ENCODE measurements at regions not wholly inside any gene's neighbourhood (a gene's known extent, or its start where the extent isn't known, plus 50 kb on each side); places are given as distances from the start of the nearest gene placed in this dataset.

DNA sequence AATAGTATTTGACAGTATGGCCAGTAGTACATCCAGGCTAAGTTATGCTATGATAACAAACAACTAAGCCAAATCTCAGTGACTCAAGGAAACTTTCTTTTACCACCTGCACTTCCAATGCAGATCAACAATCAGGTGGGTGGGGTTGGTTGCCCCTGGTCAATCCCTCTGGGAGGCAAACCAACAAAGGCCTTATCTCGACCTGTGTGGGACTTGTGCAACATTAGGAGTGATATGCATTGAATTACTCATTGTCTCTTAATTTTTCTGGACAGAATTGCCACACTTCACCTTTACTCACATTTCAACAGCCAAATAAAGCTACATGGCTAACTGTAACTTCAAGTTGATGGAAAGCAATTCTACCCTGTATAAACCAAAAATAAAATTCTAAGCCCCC, 1049.3 kb upstream of the CDH2 start:
- no peaks in the 10 kb centered on the region for H3K36me3 ChIP-seq
- no peak for DNase-seq (ENCODE audit: low read depth in 1 of 2, low spot score in 2 of 2)
- no peaks in the 10 kb centered on the region for H3K27me3 ChIP-seq (replicated peaks)
- H3K4me1 ChIP-seq (replicated peaks), result no peaks in the 10 kb centered on the region
- H3K9me3 ChIP-seq (replicated peaks), result no peaks in the 10 kb centered on the region
- no peak overlapping the region for H3K4me3 ChIP-seq
- no peak overlapping the region for H3K27ac ChIP-seq

DNA sequence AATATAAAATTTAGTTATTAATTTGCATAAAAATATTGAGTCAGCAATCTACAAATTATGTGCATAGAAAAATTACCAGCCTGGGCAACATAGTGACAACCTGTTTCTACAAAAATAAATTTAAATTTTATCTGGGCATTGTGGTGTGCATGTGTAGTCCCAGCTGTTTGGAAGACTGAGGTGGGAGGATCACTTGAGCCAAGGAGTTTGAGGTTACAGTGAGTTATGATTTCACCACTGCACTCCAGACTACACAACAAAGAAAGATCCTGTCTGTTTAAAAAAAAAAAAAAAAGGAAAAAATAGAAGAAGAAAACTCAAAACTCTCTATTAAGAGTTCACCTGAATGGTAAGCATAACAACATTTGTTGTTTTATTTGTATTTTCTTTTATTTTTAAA, 1048.4 kb upstream of the CDH2 start:
- no peak for DNase-seq (ENCODE audit: low read depth in 1 of 2, low spot score in 2 of 2)
- H3K27me3 ChIP-seq (replicated peaks), result no peaks in the 10 kb centered on the region
- no peaks in the 10 kb centered on the region for H3K4me1 ChIP-seq (replicated peaks)
- no peaks in the 10 kb centered on the region for H3K9me3 ChIP-seq (replicated peaks)
- no peak overlapping the region for H3K27ac ChIP-seq
- no peaks in the 10 kb centered on the region for H3K36me3 ChIP-seq
- no peak overlapping the region for H3K4me3 ChIP-seq

DNA sequence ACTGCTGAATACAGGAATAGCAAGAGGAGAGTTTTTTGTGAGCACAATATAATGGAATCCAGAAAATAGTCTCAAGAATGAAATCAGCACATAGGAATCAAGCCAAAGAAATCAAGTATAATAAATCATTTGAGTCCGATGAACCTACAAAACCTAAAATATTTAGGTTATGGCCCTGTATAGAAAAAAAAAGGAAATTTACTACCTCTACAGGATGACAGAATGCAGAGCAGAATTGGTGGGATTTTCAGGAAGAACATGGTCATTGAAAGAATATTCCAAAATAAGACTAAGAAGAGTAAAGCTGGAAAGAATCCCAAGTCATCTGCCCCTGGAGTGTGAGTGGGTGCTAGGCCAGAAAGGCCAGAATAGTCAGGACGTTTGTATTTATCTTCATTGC, 1041.2 kb upstream of the CDH2 start:
- H3K4me3 ChIP-seq, result no peak overlapping the region
- H3K27ac ChIP-seq, result no peak overlapping the region
- no peaks in the 10 kb centered on the region for H3K36me3 ChIP-seq
- no peak for DNase-seq (ENCODE audit: low read depth in 1 of 2, low spot score in 2 of 2)
- H3K9me3 ChIP-seq (replicated peaks), result no peaks in the 10 kb centered on the region
- no peaks in the 10 kb centered on the region for H3K4me1 ChIP-seq (replicated peaks)
- no peaks in the 10 kb centered on the region for H3K27me3 ChIP-seq (replicated peaks)

DNA sequence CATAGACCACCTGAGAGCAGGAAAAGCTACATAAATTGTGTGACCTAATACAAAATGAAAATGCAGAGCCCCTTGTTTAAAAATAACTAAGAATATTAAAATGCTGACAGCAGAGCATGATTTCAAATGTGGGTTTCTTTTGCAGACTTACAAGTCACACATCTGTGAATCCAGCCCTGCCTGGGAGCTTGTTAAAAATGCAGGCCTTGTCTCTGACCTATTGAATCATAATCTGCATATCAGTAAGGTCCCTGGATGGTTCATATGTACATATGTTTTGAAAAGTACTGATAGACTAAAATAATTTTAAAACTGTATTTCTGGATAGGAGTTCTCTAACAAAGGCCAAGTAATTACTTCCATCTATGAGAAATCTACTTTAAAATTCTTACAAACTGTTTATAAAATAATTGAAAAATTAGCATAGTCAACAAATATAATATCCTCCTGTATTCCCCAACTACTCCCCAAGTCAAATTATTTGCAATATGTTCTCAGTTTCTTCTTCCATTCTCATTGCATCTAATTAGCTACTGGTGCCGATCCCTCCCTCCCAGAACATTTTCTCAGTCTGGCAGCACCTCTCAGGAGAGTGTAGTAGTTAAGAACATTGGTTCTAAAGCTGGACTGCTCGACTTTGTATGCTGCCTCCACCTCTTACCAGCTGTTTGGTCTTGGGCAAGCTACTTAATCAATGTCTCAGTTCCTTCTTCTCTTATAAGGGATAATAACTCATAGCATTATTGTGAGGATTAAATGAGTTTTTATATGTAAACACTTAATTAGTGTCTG, 1040.4 kb upstream of the CDH2 start:
- DNase-seq (ENCODE audit: low read depth in 1 of 2, low spot score in 2 of 2), result no peak
- Histone ChIP-seq H3K36me3 (no peaks in the 10 kb centered on the region), H3K4me1 (replicated peaks) (no peaks in the 10 kb centered on the region), H3K27ac (no peak overlapping the region), H3K4me3 (no peak overlapping the region), H3K27me3 (replicated peaks) (no peaks in the 10 kb centered on the region), H3K9me3 (replicated peaks) (no peaks in the 10 kb centered on the region)

DNA sequence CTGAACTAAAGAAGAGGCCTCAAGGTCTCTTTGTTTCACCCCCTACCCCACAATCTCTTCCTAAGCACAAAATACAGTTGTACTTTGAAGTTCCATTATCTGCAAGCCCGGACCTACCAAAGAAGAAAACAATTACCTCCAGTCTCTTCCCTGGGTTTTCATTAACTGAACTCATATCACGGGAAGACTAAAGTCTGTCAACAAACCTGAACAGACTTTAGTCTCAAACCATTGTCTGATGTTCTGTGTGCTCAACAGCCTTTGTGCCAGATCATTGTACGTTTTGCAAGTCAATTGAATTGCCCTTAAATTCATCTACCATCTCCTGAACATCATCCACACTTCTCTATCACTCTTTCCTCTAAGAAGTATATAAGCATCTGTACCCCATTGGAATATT, 1021.9 kb upstream of the CDH2 start:
- no peak for DNase-seq (ENCODE audit: low read depth in 1 of 2, low spot score in 2 of 2)
- Histone ChIP-seq H3K27me3 (replicated peaks) (no peaks in the 10 kb centered on the region), H3K9me3 (replicated peaks) (no peaks in the 10 kb centered on the region), H3K4me1 (replicated peaks) (peaks cover 3% of the 10 kb centered on the region; the same call in 1 of the 2 replicates), H3K4me3 (no peak overlapping the region), H3K27ac (no peak overlapping the region), H3K36me3 (no peaks in the 10 kb centered on the region)

DNA sequence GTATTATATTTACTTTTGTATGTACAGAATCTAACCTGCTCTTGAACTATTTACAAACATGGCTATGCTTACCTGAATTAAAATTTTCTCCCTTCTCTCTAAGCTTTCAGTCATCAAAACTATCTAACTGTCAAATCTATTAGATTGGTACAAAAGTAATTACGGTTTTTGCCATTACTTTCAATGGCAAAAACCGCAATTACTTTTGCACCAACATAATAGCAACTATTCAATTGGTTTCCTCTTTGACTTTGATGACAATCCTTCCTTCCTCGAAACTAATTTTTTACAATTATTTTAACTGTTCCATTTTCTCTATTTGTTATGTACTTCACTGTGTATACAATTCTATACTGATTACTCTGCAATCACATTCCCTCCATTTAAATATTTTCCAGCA, 1019.4 kb upstream of the CDH2 start:
- Histone ChIP-seq H3K4me1 (replicated peaks) (no peaks in the 10 kb centered on the region; the same call in 1 of the 2 replicates), H3K36me3 (no peaks in the 10 kb centered on the region), H3K4me3 (no peak overlapping the region), H3K27ac (no peak overlapping the region), H3K9me3 (replicated peaks) (no peaks in the 10 kb centered on the region), H3K27me3 (replicated peaks) (no peaks in the 10 kb centered on the region)
- DNase-seq (ENCODE audit: low read depth in 1 of 2, low spot score in 2 of 2), result no peak

DNA sequence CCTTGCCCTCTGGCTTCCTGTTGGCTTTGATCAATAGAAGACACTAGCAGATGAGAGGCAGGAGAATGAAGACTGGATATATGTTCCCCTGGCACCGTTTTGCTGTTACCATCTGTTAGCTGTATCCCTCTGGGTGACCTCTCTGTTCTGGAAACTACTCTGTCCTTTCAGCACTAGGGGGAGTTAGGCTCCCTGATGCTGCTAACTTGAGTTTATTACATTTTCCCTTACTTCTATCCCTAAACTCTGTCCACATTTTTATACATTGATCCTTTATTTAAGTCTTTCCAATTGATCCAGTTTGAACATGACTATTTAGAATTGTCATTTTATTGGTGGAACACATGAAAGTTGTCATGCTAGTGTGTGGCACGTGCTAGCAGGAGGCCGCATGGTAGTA, 1014.3 kb upstream of the CDH2 start:
- no peak for DNase-seq (ENCODE audit: low read depth in 1 of 2, low spot score in 2 of 2)
- H3K4me1 ChIP-seq (replicated peaks), result no peaks in the 10 kb centered on the region; the same call in 1 of the 2 replicates
- no peaks in the 10 kb centered on the region for H3K36me3 ChIP-seq
- no peak overlapping the region for H3K27ac ChIP-seq
- no peaks in the 10 kb centered on the region for H3K9me3 ChIP-seq (replicated peaks)
- no peak overlapping the region for H3K4me3 ChIP-seq
- H3K27me3 ChIP-seq (replicated peaks), result no peaks in the 10 kb centered on the region

DNA sequence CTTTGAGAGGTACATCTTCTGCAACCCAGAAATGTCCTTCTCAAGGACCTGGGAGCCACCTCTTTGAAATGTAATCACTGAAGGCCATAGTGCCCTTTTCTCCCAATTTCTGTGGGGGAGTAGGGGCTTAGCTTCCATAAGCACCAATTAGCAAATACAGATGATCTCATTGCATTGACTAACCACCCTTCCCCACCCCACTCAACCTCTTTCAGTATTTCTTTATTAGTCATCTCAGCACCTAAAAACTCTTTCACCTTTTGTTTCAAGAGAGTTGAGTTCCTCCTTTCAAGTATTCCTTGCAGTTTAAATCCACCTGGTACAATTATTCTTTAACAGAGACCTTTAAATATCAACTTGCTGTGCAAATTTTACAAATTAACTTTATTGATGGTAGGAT, 1011.8 kb upstream of the CDH2 start:
- H3K4me3 ChIP-seq, result no peak overlapping the region
- H3K27ac ChIP-seq, result no peak overlapping the region
- no peaks in the 10 kb centered on the region for H3K27me3 ChIP-seq (replicated peaks)
- DNase-seq (ENCODE audit: low read depth in 1 of 2, low spot score in 2 of 2), result no peak
- H3K9me3 ChIP-seq (replicated peaks), result no peaks in the 10 kb centered on the region
- 0 out of 2 replicates have a peak, but pooled peaks cover 2% of the 10 kb centered on the region for H3K4me1 ChIP-seq (replicated peaks)
- H3K36me3 ChIP-seq, result no peaks in the 10 kb centered on the region

DNA sequence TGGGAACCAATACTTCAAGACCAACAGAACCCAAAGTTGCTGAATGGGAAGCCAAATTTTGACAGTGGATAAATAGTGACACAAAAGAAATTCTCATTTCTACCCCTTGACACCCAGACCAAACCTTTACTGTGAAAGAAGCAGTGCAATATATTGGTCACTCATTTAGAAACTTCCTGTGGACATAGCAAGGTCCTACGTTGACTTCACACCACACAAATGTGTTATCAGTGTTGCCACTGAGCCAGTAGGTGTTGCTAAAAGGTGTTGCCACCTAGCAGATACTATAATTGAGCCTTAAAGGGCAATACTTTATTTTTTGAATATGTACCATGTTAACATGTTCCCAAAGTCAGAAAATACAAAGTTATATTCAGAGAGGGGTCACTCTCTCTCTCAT, 1008.9 kb upstream of the CDH2 start:
- no peak for DNase-seq (ENCODE audit: low read depth in 1 of 2, low spot score in 2 of 2)
- Histone ChIP-seq H3K9me3 (replicated peaks) (no peaks in the 10 kb centered on the region), H3K4me3 (no peak overlapping the region), H3K36me3 (no peaks in the 10 kb centered on the region), H3K4me1 (replicated peaks) (peaks cover 27% of the 10 kb centered on the region), H3K27ac (no peak overlapping the region), H3K27me3 (replicated peaks) (no peaks in the 10 kb centered on the region)

DNA sequence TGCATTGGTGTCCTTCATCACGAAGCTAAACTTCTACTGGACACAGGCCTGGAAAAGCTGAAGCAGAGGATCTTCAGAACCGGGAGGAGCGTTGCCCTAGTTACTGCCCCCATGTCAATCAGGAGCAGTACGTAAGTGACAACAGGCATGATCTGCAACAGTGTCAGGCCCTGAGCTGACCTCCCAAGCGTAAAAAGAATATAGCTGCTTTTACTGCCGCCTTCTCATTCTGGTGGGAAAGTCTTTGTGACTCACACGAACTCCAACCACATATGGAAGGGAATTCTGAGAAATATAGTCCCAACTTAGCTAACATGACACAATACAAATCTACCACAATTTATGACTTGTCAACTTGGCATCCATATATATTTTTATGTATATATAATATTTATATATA, 1007.7 kb upstream of the CDH2 start:
- no peak overlapping the region for H3K4me3 ChIP-seq
- H3K36me3 ChIP-seq, result no peaks in the 10 kb centered on the region
- H3K9me3 ChIP-seq (replicated peaks), result no peaks in the 10 kb centered on the region
- DNase-seq (ENCODE audit: low read depth in 1 of 2, low spot score in 2 of 2), result no peak
- peaks cover 37% of the 10 kb centered on the region for H3K4me1 ChIP-seq (replicated peaks)
- no peaks in the 10 kb centered on the region for H3K27me3 ChIP-seq (replicated peaks)
- no peak overlapping the region for H3K27ac ChIP-seq

DNA sequence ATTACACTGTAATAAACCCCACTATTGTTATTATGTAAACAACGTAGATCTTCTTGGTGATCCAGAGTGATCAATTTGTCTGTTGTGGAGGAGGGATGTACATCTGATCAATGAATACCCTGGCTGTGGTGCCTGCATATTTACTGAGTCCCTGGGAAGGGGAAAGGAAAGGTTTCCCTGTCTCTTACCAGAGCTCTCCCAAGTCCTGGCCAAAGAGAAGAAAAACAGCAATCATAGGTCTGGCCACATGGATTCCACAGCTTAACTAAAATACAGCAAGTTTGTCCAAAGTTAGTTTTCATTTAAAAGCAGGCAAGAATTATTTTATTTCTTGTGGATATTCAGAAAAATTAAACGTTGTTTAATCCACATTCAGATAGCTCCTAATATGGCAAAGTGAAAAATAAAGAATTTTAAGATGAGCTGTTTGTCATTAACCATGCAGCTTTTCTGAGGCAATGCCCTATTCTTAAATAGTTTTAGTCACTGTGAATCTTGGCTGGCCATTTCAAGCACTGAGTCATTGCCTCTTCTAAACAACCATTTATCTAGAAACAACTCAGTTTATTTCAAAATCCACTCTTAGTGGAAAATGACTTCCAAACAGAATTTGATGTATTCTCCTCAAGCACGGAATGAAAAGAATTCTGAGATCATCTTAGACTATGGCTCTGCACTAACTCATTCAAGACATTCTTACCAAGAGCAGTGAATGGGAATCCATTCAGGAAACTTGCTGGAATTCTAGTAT, 1004.4 kb upstream of the CDH2 start:
- peak; percentile 68 to 89 for DNase-seq (ENCODE audit: low read depth in 1 of 2, low spot score in 2 of 2)
- peak overlapping the region; percentile 95 for H3K27ac ChIP-seq
- H3K4me3 ChIP-seq, result no peak overlapping the region
- H3K36me3 ChIP-seq, result no peaks in the 10 kb centered on the region
- H3K4me1 ChIP-seq (replicated peaks), result peaks cover 37% of the 10 kb centered on the region
- H3K27me3 ChIP-seq (replicated peaks), result no peaks in the 10 kb centered on the region
- no peaks in the 10 kb centered on the region for H3K9me3 ChIP-seq (replicated peaks)

DNA sequence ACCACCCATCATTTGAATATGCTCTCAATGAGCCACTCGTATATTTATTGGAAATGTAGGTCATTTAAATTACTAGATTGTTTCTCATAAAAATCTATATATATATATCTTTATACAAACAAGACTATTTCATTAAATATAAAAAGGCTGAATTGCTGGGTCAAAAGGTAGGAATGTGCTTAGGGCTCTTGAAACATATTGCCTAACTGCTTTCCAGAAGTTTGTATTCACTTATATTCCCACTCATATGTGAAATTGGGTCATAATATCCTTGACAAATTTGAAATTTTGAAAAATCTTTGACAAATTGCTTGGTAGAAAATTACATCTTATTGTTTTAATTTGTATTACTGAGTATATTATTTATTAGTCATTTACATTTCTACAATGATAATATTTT, 999.8 kb upstream of the CDH2 start:
- H3K9me3 ChIP-seq (replicated peaks), result no peaks in the 10 kb centered on the region
- H3K4me1 ChIP-seq (replicated peaks), result peaks cover 24% of the 10 kb centered on the region
- no peak overlapping the region for H3K27ac ChIP-seq
- no peak for DNase-seq (ENCODE audit: low read depth in 1 of 2, low spot score in 2 of 2)
- no peaks in the 10 kb centered on the region for H3K27me3 ChIP-seq (replicated peaks)
- no peaks in the 10 kb centered on the region for H3K36me3 ChIP-seq
- H3K4me3 ChIP-seq, result no peak overlapping the region

DNA sequence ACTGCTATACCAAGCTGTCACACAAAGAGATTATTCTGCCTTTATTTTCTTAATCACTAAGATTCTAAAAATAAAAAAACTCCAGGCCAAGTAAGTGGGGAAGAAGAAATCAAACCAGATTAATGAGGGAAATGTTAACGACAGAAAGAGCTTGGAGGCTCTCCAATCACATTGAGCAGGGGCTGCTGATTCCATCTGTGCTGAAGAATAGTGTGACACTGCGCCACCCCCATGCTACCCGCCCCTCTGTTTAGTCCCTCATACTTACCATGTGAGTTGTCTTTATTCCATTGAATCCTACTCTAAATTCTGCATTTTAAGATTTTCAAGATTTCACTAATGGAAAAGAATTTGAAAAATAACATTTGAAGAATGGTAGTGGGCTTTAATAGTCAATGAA, 998.0 kb upstream of the CDH2 start:
- H3K27ac ChIP-seq, result no peak overlapping the region
- no peaks in the 10 kb centered on the region for H3K9me3 ChIP-seq (replicated peaks)
- no peak for DNase-seq (ENCODE audit: low read depth in 1 of 2, low spot score in 2 of 2)
- no peaks in the 10 kb centered on the region for H3K36me3 ChIP-seq
- H3K4me3 ChIP-seq, result no peak overlapping the region
- H3K4me1 ChIP-seq (replicated peaks), result peaks cover 8% of the 10 kb centered on the region
- no peaks in the 10 kb centered on the region for H3K27me3 ChIP-seq (replicated peaks)

DNA sequence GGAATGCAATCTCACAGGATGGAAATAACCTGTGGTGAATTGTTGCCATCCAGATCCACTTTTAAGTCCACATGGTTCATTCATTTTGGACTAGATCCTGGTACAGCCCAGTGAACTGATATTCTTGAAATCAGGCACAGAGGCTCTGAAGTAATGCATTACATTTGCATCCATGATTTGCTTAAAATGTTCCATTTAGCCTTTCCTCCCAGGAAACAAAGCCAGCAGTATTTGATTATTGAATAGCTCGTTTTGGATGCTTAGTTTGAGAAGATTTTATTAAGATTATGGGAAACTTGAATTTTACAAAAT, 995.8 kb upstream of the CDH2 start:
- Histone ChIP-seq H3K9me3 (replicated peaks) (no peaks in the 10 kb centered on the region), H3K27ac (no peak overlapping the region), H3K4me3 (no peak overlapping the region), H3K27me3 (replicated peaks) (no peaks in the 10 kb centered on the region), H3K36me3 (no peaks in the 10 kb centered on the region), H3K4me1 (replicated peaks) (peaks cover 7% of the 10 kb centered on the region)
- DNase-seq (ENCODE audit: low read depth in 1 of 2, low spot score in 2 of 2), result no peak

Measured in SJSA1 (cell line).